GM19328 (cell line): ENCODE measurements at regions not wholly inside any gene's neighbourhood (a gene's known extent, or its start where the extent isn't known, plus 50 kb on each side); places are given as distances from the start of the nearest gene placed in this dataset.
"Not testable (repeated sequence)": the region's sequence is repeated elsewhere in the genome, so short reads cannot be mapped to it uniquely, and the experiment has no call there.

Source experiments
- ATAC-seq: cut with Tn5 transposase; IDR thresholded peaks from one replicate; pipeline ENCODE4 v1.9.1; 2021; ENCODE audit warnings: mild to moderate bottlenecking, moderate library complexity; ENCODE audit not compliant: unreplicated experiment

DNA sequence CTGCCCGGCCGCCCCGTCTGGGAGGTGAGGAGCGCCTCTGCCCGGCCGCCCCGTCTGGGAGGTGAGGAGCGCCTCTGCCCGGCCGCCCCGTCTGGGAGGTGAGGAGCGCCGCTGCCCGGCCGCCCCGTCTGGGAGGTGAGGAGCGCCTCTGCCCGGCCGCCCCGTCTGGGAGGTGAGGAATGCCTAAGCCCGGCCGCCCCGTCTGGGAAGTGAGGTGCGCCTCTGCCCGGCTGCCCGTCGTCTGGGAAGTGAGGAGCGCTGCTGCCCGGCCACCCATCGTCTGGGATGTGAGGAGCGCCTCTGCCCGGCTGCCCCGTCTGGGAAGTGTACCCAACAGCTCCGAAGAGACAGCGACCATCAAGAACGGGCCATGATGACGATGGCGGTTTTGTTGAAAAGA lies 136.6 kb upstream of the PROKR2 start:
- not testable (repeated sequence) for ATAC-seq

DNA sequence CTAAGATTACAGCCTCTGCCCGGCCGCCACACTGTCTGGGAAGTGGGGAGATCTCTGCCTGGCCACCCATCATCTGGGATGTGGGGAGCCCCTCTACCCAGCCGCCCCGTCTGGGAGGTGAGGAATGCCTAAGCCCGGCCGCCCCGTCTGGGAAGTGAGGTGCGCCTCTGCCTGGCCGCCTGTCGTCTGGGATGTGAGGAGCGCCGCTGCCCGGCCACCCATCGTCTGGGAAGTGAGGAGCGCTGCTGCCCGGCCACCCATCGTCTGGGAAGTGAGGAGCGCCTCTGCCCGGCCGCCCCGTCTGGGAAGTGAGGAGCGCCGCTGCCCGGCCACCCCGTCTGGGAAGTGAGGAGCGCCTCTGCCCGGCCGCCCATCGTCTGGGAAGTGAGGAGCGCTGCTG lies 135.9 kb upstream of the PROKR2 start:
- not testable (repeated sequence) for ATAC-seq

DNA sequence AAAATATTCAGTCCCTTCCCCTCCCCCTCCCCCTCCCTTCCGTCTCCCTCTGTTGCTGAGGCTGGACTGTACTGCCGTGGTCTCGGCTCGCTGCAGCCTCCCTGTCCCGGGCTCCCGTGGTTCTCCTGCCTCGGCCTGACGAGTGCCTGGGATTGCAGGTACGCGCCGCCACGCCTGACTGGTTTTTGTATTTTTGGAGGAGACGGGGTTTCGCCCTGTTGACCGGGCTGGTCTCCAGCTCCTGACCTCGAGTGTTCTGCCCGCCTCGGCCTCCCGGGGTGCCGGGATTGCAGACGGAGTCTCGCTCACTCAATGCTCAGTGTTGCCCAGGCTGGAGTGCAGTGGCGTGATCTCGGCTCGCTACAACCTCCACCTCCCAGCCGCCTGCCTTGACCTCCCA lies 135.5 kb upstream of the PROKR2 start:
- ATAC-seq = not testable (repeated sequence)

DNA sequence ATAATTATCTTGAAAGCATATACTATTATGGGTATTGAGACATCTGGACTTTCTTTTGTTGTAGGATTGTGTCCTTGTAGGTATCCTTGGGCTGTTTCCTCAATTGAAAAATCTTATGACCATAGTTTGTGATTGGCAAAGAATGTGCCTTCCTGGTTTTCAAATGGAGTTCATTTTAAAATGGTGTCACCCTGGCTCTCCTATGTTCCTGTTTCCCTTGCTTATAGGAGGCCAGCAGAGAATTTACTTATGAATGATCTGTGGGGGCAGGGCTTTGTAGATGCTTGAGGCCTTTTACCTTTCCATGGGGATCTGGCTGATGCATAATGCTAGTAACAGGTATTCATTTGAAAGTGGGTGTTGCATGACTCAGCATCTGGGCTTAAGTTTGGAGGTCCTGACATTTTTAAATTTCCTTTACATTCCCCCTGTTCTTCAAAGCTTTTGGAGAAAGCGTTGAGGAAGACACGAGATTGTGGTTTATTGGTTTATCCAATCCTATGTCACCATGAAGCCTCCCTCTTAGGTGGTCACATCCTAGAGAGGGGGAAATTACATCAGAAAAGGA lies 135.0 kb upstream of the PROKR2 start:
- ATAC-seq = no peak

DNA sequence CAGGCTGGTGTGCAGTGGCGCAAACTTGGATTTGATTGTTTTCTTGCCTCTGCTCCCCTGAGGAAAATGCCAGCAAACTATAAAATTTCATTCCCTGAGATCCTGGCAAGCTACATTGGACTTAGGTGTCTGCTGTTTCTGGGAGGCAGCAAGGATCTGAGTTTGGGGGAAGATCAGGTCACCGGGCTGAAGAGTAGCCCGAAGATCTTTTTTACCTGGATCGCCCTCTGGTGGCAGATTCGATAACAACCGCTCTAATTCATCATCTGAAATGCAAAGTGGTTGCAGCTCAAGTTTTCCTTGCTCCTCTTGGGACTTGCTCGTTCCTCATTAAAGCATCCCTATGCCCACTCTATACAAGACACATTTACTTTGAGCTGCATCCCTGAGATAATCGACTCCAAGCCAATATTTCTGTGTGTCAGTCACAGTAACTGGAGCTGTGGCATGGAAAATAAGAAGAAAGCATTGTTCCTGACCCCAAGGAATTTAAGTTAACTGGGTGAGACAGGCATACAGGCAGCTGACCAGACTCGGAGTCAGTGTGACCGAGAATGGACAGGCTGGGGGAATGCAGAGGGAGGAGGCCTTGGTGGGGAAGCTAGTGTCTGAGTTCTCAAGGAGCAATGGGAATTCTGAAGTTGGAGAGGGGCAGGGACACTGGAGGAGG lies 131.8 kb upstream of the PROKR2 start:
- ATAC-seq = no peak

DNA sequence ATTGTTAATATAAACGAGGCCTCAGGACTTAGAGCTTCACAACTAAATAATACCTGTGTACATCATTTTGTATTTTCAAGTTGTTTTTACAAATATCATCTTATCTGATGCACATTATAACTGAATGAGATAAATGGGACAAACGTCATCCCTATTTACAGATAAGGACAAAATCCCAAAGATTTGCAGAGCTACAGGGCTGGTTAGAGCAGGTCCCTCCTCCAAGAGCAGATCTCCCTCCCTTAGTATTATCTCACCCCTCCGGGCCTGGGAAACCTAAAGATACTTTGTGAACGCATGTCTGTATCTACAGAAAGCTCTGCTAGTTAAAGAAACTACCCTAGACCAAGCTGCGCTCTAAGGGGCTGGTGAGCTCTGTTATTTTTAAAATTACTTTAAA lies 130.4 kb upstream of the PROKR2 start:
- ATAC-seq = no peak

DNA sequence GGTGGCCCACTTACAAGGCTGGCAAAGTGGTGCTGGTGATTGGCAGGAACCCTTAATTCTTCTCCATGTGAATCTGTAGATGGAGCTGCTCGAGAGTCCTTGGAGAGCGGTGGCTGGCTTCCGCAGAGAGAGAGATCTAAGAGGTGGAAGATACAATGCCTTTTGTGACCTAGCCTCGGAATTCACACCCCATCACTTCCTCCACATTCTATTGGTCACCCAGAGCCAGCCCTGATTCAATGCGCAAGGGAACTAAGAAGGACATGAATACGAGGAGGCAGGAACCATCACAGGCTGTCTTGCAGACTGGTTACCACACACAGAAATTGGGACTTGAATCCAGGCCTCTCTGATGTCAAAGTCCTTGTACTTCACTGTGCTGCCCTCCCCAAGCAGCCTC lies 128.9 kb upstream of the PROKR2 start:
- no peak for ATAC-seq

DNA sequence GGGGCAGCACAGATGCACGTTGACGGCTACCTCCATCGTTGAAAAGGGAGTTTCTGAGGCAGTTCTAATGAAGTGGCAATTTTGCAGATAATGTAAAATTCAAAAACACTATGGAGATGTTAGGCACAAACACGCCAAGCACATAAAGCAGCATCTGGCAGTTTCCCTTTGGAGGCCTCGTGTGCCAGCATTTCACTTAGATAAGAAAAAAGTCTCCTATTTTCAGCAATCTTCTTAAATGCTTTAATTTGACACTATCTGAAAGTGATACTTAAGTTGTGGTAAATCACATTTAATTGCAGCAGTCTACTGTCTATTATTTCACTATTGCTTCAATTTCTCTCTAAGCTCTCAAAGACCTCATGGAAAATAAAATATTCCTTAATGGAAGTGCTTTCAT lies 125.3 kb upstream of the PROKR2 start:
- no peak for ATAC-seq

DNA sequence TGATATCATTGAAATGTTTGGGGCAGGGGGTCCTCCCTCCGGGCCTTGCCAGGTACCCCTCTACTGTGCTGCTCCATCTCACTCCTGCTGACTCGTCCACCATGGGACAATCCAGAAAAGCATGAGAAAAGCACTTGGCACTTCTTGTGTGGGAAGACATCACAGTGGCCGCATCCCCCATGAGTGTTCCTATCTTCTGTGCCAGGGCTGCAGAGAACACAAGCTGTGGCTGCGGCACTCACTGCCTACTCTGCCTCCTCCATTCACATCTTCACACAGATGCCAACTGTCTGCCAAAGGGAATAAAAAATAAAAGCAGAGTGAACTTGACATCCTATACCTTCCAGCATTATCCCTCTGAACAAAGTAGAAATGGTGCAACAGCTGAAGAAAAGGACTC lies 117.4 kb upstream of the PROKR2 start:
- no peak for ATAC-seq

DNA sequence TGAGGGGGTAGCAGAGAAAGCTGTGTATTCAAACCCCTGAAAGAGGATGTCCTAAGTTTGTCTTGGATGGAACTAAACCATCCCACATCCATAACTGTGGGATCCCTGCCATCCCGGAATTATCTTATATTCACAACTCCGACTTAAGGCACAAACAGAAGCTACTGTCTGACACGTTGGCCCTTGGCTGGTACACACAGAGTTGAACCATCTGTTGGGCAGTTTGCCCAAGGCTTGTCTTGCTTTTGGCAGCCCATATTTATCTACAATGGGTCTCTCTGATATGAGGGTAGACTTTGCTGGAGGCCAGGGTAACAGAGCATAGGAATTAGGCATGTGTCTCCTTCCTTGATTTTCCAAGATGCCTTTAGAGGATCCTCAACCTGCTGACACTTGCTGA lies 116.6 kb upstream of the PROKR2 start:
- no peak for ATAC-seq

DNA sequence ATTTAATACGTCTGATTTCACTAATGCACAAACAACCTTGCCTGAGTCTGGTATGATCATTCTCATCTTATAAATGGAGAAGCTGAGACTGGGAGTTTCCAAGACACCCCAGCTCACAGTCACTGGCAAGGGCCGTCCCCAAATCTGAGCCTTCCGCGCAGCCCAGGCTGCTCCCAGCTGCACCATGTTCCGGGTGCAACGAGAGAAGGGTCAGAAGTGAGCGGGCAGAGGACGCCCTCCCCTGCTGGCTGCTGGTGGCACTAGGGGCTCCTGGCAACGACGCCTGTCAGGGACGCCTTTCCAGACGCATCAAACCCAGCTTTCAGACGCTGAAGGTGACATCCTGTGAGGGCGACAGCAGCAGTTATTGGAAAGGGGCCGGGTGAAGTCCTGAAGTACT lies 115.3 kb upstream of the PROKR2 start:
- ATAC-seq = no peak

DNA sequence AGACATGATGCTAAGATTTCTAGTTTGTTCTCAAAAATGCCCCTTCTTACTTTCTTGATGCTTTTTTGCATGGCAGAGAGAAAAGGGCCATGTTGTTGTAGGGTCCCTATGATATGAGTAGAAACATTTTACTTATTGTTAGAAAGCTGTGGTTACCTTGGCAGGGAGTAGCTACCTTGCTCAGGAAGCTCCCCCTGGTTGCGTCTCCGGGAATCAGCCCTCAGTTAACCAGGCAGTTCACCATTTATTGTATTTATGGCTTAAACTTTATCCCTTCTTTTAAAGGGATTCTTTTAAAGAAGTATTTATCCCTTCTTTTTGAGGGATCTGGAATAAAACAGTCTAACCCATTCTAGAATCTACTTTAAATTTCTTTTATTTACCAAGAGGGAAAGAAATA lies 113.9 kb upstream of the PROKR2 start:
- no peak for ATAC-seq

DNA sequence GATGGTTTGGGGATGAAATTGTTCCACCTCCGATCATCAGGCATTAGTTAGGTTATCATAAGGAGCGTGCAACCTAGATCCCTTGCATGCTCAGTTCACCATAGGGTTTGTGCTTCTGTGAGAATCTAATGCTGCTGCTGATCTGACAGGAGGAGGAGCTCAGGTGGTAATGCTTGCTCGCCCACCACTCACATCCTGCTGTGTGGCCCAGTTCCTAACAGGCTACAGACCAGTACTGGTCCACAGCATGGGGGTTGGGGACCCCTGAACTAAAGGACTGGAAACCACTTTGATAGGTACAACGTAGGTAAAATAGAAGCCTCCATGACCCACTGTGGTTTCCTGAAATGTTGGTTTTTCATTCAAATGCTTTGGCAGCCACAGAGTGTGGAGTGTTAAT lies 109.3 kb upstream of the PROKR2 start:
- no peak for ATAC-seq

DNA sequence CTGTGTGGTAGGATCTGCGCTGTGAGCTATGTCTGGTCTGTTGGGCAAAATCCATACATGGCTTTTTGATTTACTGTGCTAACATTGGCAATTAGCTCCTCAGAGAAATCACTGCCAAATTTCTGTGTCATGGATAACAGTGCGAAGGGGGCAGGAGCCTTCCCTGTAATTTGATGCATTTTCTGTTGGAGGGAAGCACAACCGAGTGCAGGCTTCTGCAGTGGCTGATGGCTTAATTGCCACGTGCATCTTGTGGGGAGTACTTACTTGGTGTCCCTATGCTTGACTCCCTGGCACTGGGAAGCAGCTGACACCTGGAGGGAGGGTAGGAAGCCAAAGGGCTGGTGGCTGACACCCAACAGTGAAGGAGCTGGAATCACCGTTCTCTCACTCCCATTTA lies 99.3 kb upstream of the PROKR2 start:
- no peak for ATAC-seq

DNA sequence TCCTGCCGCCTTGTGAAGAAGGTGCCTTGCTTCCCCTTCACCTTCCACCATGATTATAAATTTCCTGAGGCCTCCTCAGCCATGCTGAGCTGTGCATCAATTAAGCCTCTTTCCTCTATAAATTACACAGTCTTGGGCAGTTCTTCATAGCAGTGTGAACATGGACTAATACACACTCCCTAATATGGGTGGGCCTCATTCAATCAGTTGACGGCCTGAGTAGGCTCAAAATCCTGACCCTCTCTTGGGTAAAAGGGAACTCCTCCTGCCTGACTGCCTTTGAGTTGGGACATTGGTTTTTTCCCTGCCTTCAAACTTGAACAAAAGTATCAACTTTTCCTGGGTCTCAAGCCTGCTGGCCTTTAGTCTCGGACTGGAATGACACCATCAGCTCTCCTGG lies 96.6 kb upstream of the PROKR2 start:
- no peak for ATAC-seq

DNA sequence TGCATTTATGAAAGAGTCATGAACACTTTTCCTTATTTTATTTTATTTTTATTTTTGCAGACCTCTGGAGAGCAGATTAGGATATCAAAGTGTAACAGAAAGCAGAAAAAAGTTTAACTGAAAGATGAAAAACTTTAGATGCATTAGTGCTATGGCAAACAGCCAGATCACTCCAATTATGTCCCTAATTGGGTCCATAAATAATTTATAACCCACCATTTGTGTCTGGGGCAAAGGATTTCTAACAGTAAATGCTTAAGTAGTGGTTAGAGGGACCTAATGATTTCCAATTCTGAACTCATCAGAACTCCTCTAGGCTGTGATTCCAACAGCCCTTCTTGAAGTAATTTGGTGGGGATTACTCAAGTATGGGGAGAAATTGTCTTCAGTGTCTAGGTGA lies 93.7 kb upstream of the PROKR2 start:
- no peak for ATAC-seq

DNA sequence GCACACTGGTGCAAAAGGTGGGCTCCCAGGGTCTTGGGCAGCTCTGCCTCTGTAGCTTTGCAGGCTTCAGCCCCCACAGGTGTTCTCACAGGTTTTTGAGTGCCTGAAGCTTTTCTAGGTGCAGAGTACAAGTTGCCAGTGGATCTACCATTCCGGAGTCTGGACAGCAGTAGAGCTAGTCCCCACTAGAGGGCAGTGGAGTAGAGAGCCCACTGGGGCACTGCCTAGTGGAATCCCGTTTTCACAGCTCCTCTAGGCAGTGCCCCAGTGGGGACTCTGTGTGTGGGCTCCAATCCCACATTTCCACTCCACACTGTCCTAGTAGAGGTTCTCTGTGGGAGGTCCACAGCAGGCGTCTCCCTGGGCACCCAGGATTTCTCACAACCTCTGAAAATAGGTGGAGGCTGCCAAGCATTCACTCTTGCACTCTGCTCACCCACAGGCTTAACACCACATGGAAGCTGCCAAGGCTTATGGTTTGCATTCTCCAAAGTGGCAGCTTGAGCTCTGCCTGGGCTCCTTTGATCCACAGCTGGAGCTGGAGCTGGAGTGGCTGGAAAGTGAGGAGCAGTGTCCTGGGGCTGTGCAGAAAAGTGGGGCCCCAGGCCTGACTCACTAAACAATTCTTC lies 86.3 kb upstream of the PROKR2 start:
- peak; percentile 60 for ATAC-seq

DNA sequence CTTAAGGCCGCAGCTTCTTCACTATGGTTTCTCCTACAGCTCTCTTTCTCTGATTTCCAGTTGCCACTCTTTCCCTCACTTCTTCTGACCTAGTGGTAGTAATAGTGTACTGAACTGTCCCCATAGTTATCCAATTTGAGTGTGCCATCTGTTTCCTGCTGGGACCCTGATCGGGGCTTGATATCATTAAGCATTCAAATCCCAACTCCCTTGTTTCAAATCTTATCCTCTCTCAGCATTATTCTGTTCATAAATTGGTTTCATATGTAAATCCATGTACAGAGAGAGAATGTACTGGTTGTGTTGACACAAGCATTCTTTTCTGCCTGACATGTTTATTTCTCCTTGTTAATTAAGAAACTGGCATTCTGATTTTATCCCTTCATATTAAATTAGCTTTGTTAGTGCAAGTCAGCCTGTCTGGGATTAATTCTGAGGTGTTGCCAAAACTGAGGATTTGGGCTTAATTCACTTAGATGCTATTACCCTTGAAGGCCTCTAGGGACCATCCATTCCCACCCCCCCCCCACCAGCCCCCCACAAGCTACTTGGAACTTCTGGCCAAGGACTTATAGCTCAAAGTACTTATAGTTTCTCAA lies 84.6 kb upstream of the PROKR2 start:
- no peak for ATAC-seq

DNA sequence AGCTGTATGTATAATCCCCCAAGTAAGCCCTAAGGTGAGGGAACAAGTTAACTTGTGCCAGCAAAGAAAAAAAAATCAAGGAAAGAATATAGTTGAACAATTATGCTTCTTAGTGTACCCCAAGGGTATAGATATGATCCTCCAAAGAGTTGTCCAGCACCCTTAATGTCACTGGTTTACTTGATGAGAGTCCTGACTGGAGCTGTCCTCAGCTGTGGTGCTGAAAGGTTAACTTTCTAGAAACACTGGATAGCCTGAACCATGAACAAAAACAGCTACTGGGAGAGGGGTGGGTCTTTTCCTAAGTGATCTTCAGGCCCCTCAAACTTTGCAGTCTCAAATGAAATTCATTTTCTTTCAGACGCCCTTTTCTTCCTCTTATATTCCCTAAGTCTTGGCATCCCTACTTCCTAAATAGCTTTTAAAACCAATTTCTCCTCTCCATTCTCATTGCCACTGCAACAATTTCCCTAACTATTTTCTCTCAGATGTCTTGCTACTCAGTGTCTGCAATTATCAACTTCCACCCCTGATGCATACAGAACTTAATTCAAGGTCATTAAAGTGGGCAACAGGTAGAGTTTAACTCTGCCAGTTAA lies 83.5 kb upstream of the PROKR2 start:
- ATAC-seq = no peak

DNA sequence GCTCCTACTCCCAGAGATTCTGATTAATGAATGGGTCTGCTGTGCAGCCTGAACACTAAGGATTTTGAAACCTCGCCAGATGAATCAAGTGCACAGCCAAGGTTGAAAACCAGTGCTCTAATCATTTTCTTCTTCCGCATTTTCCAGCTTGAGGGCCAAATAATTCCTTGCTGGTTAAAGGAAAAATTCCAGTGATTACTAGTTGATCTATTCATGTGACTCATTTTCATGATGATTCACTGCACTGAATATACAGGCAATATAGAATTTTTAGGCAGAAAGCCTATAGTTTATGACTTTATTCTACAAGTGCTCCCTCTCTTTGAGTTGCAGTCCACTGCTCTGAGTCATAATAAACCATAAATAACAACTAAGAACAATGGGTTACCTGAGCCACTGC lies 80.6 kb upstream of the PROKR2 start:
- no peak for ATAC-seq

DNA sequence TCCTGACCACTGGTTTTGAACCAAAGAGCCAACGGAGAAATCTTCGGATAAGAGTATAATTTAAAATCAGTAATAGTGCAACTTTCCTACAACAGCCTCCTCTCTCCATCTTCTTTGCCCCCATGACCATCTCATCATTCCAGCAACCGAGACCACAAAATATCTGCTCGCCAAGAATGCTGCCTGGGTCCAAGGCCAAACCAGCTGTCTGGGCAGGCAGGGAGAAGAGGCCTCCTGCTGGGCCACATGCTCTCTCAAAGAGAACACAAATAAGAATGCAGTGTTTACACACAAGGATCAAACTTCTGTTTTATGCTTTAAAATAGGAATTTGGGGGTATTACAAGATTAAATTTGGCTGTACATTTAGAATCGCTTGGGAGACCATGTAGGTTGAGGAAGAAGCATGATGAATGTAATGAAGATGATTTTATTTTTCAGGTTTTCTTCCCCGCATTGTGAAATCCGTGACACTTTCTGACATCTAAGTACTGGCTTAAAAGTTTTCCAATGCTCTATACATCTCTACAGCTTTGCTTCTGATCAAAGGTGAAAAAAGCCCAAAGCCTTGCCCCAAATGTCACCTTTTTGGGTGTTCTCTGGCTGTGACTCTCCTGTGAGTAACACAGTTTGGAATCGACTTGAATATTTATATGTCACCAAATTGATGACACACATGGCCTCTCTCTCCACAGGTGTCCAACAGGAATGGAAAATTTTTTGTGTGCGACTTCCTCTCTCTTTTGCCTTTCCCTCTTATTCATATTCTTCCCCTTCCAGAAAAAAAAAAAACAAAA lies 79.4 kb upstream of the PROKR2 start:
- no peak for ATAC-seq
